ENCODE measurements at regions not wholly inside any gene's neighbourhood (a gene's known extent, or its start where the extent isn't known, plus 50 kb on each side); places are given as distances from the start of the nearest gene placed in this dataset.

- TF ChIP-seq USF2 (IDR thresholded peaks at IDR 0.05; ENCODE audit: low read length) (no peak), BRCA1 (IDR thresholded peaks at IDR 0.05; ENCODE audit: low read depth, low read length) (no peak), SRF (IDR thresholded peaks at IDR 0.05; ENCODE audit: low read depth, low read length) (no peak), TBP (IDR thresholded peaks at IDR 0.05; ENCODE audit: low read depth, low read length) (no peak), KDM4A (IDR thresholded peaks at IDR 0.05; ENCODE audit: low read depth, low read length, severe bottlenecking) (no peak), EGR1 (IDR thresholded peaks at IDR 0.05; ENCODE audit: borderline replicate concordance, low read depth, low read length) (no peak), KDM1A (IDR thresholded peaks at IDR 0.05; ENCODE audit: borderline replicate concordance, low read length) (no peak), SP1 (IDR thresholded peaks at IDR 0.05; ENCODE audit: low read depth, low read length) (no peak), EZH2 (IDR thresholded peaks at IDR 0.05; ENCODE audit: low read depth, low read length, severe bottlenecking) (no peak), TAF1 (IDR thresholded peaks at IDR 0.05; ENCODE audit: low read depth, low read length) (no peak), SIRT6 (IDR thresholded peaks at IDR 0.05; ENCODE audit: low read length) (no peak), ZNF274 (IDR thresholded peaks at IDR 0.05; ENCODE audit: borderline replicate concordance, extremely low read depth, low read length) (no peak), CHD1 (IDR thresholded peaks at IDR 0.05; ENCODE audit: low read depth, low read length) (no peak), TAF7 (optimal IDR thresholded peaks at IDR 0.05; ENCODE audit: borderline replicate concordance, low read depth, low read length) (no peak), CHD2 (IDR thresholded peaks at IDR 0.05; ENCODE audit: low read length) (no peak), POU5F1 (IDR thresholded peaks at IDR 0.05; ENCODE audit: low read depth, low read length) (no peak)
Observed at GRCh38 chr5:2921176-2921575, 169.7 kb upstream of the IRX2 start (continued).
